HG02938 (cell line): ENCODE measurements at regions not wholly inside any gene's neighbourhood (a gene's known extent, or its start where the extent isn't known, plus 50 kb on each side); places are given as distances from the start of the nearest gene placed in this dataset.
"Not testable (repeated sequence)": the region's sequence is repeated elsewhere in the genome, so short reads cannot be mapped to it uniquely, and the experiment has no call there.

Experiments used
- ATAC-seq: cut with Tn5 transposase; IDR thresholded peaks from one replicate; pipeline ENCODE4 v1.9.1; 2021; ENCODE audit warnings: mild to moderate bottlenecking, moderate library complexity; ENCODE audit not compliant: unreplicated experiment

DNA sequence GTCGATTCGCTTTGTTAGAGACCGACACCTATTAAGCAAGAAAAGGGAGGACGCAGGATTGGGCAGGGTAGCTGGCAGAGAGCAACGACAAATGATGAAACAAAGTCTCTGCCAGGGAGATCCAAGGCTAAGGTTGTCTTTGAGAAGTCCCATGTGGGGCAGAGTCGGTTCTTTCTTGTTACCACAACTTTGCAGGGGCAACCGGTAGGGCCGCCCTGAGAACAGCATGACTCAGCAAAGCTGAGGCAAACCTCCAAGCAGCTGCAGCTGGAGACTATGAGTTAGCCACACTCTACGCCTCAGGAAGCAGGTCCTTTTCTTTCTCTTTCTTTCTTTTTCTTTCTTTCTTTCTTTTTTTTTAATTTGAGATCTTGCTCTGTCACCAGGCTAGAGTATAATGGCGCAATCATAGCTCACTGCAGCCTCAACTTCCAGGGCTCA lies 452.3 kb upstream of the ID2 start:
- peak; percentile 74 for ATAC-seq

- no peak for ATAC-seq
Observed at GRCh38 chr2:8230466-8230865, 451.4 kb upstream of the ID2 start.

DNA sequence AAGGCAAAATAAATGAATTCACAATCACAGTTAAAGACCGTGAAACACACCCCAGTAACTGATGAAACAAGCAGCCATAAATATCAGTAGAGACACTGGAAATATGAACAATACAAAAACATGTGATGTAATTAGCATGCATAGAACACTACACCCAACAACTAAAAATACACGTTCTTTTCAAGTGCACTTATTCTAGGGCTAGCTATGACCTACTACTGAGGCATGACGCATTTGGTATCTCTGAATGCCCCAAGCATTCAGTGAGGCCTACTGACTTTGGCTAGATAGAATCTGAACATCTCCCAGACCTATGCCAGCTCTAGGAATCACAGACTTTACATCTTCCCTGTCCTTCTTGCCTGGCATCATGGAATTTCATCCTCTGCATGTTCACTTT lies 450.0 kb upstream of the ID2 start:
- no peak for ATAC-seq

GRCh38 chr2:8232871-8233270 lies 449.0 kb upstream of the ID2 start:
- no peak for ATAC-seq

DNA sequence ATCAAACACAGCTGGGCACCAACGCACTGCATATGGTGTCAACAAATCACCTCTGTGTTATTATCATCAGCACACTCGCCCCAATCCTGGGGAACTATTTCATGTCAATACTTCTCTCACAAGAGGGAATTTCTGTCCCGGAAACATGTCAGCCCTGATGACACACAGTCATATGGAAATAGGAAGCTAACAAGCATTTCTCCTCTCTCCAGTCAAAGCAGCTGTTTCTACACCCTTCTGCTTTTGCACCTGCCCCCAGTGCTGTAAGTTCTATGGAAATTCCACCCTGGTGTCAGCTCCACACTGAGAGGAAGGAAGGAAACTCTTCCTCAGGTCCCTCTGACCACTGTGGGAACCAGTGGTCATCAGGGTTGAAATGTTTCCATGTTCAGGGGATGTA lies 447.6 kb upstream of the ID2 start:
- peak; percentile 26 for ATAC-seq

GRCh38 chr2:8234757-8235374 lies 447.0 kb upstream of the ID2 start:
- peak; percentile 94 for ATAC-seq

- no peak for ATAC-seq
Observed at GRCh38 chr2:8235419-8235818, 446.4 kb upstream of the ID2 start.

DNA sequence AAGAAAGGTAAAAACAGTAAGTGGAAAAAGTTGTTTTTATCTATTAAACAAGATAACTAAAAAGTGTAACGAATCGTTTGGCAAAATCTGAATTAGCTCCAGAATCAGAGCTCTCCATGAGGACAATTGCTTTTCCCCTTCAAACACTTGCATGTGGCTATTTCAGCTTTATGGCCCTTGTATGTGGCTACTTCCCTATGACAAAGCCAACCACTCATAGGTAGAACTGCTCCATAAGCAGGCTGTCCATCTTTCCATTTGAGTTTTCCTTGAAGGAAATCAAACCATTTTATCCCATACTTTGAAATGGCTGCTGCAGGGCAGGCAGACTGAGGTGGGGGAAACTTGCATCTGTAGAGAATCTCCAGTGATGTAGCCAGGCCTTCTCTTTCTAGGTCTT lies 445.5 kb upstream of the ID2 start:
- no peak for ATAC-seq

- ATAC-seq, result no peak
Observed at GRCh38 chr2:8238521-8239230, 443.2 kb upstream of the ID2 start.

- no peak for ATAC-seq
Observed at GRCh38 chr2:8239531-8240088, 442.2 kb upstream of the ID2 start.

DNA sequence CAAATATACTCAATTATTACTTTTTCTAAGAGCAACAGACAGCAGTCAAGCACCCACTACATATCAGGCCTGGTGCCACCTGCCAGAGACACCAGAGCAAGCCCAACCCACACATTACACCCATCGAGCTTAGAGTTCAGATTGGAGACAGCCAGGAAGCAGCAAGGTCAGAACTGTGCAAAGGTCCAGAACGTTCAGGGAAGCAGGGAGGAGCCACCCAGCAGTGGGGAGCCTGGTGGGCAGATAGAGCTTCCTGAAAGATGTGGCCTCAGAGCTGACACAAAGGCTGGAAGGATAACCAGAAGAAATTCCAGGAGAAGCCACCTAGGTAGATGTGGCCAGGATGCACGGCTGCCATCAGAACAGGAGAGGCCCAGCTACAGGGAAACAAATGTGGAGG lies 440.5 kb upstream of the ID2 start:
- ATAC-seq, result no peak

GRCh38 chr2:8242739-8243138 lies 439.1 kb upstream of the ID2 start:
- no peak for ATAC-seq

GRCh38 chr2:8243748-8244400 lies 438.0 kb upstream of the ID2 start:
- ATAC-seq, result no peak

- ATAC-seq, result no peak
Observed at GRCh38 chr2:8244639-8245038, 437.2 kb upstream of the ID2 start.

DNA sequence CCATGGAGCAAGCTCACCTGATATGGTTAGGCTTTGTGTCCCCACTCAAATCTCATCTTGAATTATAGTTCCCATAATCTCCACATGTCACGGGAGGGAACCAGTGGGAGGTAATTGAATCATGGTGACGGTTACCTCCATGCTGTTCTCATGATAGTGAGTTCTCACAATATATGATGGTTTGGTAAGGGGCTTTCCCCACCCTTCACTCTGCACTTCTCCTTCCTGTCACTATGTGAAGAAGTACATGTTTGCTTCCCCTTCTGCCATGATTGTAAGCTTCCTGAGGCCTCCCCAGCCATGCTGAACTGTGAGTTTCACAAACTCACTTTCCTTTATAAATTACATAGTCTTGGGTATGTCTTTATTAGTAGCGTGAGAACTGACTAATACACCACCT lies 435.7 kb upstream of the ID2 start:
- no peak for ATAC-seq

DNA sequence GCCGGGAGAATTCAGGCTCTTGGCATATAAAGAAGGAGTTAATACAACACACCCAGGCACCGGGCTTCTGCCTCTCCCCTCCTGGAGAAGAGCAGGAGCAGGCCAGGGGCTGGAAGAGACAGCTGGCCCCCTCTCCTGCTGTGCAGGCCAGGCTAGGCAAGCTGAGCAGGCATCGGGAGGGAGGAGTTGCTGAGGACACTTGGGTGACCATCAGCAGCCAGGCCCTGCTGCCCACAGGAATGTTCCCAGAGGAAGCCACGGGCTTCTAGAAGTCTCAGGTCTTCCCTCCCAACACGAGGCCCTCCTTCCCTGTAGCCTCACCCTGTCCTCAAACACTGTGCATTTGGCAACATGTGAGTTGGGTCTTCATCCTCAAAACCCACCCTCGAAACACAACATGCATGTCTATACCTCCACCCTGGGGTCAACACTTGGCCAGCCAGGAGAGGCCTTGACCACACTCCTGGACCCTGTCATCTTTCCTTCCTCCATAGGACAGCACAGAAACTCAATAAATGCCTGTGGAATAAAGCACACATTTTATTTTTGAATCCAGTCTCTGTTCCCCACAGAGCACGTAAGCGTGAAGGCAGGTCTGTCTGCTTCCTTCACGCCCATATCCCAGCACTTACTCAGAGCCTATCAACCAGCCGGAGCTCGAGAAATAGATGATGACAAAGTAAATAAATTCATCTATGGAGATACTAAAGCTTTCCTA lies 433.8 kb upstream of the ID2 start:
- no peak for ATAC-seq

- ATAC-seq, result no peak
Observed at GRCh38 chr2:8248623-8248957, 433.3 kb upstream of the ID2 start.

DNA sequence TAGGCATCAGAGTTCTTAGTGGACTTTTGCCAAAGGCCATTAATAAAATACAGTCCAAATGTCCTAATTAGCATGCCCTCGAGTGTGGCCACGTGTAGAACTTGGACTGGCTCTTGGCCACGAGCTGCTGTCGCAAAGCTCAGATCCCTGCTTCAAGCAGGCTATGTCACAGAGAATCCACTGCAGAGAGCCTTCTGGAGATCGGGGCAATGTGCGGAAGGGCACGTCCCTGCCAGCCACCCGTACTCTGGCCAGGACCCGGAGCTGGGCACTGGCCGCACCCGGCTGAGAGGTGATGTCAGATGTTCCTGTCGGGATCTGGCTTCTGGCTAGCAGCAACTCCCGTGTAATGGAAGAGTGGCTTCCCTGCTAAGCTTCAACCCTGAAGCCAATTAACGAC lies 432.7 kb upstream of the ID2 start:
- ATAC-seq, result no peak

GRCh38 chr2:8249769-8250168 lies 432.1 kb upstream of the ID2 start:
- ATAC-seq, result no peak

- ATAC-seq, result not testable (repeated sequence)
Observed at GRCh38 chr2:8250290-8250689, 431.6 kb upstream of the ID2 start.

- ATAC-seq, result no peak
Observed at GRCh38 chr2:8251291-8251690, 430.6 kb upstream of the ID2 start.
